SJCRH30 (cell line): ENCODE measurements at regions not wholly inside any gene's neighbourhood (a gene's known extent, or its start where the extent isn't known, plus 50 kb on each side); places are given as distances from the start of the nearest gene placed in this dataset.

Experiments
- DNase-seq, 2 experiments: peaks; one replicate each; pipeline ENCODE4 v3.0.0-alpha.2; 2015 to 2020
- H3K27ac ChIP-seq: fragments of 250-450 bp; sonication (Bioruptor Pico); 2 replicates; pipeline ENCODE4 v1.5.1; 2020; ENCODE audit warnings: mild to moderate bottlenecking, moderate library complexity
- H3K27me3 ChIP-seq: fragments of 250-450 bp; sonication (Bioruptor Pico); 2 replicates; pipeline ENCODE4 v1.5.1; 2020; ENCODE audit warnings: mild to moderate bottlenecking, moderate library complexity
- H3K36me3 ChIP-seq: fragments of 250-450 bp; sonication (Bioruptor Pico); 2 replicates; pipeline ENCODE4 v1.5.1; 2020; ENCODE audit warnings: mild to moderate bottlenecking, moderate library complexity
- H3K4me1 ChIP-seq: fragments of 250-450 bp; sonication (Bioruptor Pico); 2 replicates; pipeline ENCODE4 v1.5.1; 2020; ENCODE audit warnings: mild to moderate bottlenecking, moderate library complexity
- H3K4me3 ChIP-seq: fragments of 250-450 bp; sonication (Bioruptor Pico); 2 replicates; pipeline ENCODE4 v1.5.1; 2020; ENCODE audit warnings: mild to moderate bottlenecking, moderate library complexity
- H3K9me3 ChIP-seq: fragments of 250-450 bp; sonication (Bioruptor Pico); replicated peaks from 2 replicates; pipeline ENCODE4 v1.5.1; 2020; ENCODE audit warnings: mild to moderate bottlenecking, moderate library complexity

DNA sequence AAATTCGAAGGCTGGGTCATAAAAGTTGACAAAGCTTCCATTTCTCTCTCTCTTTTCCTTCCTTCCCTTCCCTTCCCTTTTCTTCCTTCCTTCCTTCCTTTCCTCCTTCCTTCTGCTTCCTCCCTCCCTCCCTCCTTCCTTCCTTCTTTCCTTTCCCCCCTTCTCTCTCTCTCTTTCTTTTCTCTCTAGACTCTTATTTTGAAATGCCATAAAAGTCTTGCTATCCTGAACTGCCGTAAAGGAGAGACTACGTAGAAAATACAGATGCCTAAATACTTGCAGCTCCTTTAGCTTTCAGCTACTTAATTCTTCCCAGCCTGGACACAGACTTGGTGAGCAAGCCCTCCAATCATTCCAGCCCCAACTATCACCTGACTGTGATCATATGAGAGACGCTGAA lies 1644.4 kb downstream of the FAM181B start:
- H3K4me3 ChIP-seq, result no peak overlapping the region
- no peak overlapping the region for H3K27ac ChIP-seq
- H3K4me1 ChIP-seq, result no peaks in the 10 kb centered on the region
- no peak for DNase-seq
- H3K36me3 ChIP-seq, result no peaks in the 10 kb centered on the region
- H3K27me3 ChIP-seq, result no peaks in the 10 kb centered on the region
- H3K9me3 ChIP-seq, result no peaks in the 10 kb centered on the region

DNA sequence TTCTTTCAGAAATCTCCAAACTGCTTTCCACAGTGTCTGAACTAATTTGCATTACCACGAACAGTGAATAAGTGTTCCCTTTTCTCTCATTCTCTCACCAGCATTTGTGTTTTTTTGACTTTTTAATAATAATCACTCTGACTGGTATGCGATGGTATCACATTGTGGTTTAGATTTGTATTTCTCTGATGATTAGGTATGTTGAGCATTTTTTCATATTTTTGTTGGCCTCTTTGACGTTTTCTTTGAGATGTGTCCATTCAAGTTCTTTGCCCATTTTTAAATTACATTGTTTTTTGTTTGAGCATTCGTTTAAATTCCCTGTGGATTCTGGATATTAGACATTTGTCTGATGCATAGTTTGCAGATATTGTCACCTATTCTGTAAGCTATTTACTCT lies 1639.6 kb upstream of the TENM4 start:
- Histone ChIP-seq H3K36me3 (no peaks in the 10 kb centered on the region), H3K27ac (no peak overlapping the region), H3K4me1 (no peaks in the 10 kb centered on the region), H3K27me3 (no peaks in the 10 kb centered on the region), H3K9me3 (no peaks in the 10 kb centered on the region), H3K4me3 (no peak overlapping the region)
- no peak for DNase-seq

DNA sequence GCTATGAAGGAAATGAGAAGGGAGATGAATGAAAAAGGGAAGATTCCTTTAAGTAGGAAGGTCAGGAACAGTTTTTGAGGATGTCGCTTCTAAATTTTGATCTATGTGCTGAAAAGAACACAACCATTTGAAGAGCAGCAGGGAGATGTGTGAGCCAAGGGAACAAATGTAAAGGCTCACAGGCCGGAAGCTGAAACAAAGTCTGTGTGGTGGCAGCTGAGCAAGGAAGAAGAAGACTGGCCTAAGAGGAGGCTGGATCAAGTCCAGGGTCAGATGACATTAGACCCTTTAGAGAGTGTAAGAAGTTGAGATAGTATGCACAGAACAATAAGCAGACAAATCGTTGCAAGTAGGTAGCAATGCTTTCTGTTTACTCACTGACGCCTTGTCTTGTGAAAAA lies 1631.4 kb upstream of the TENM4 start:
- Histone ChIP-seq H3K27me3 (no peaks in the 10 kb centered on the region), H3K4me1 (no peaks in the 10 kb centered on the region), H3K9me3 (no peaks in the 10 kb centered on the region), H3K27ac (no peak overlapping the region), H3K36me3 (no peaks in the 10 kb centered on the region), H3K4me3 (no peak overlapping the region)
- peak in 1 of 2 experiments; percentile 10 for DNase-seq

DNA sequence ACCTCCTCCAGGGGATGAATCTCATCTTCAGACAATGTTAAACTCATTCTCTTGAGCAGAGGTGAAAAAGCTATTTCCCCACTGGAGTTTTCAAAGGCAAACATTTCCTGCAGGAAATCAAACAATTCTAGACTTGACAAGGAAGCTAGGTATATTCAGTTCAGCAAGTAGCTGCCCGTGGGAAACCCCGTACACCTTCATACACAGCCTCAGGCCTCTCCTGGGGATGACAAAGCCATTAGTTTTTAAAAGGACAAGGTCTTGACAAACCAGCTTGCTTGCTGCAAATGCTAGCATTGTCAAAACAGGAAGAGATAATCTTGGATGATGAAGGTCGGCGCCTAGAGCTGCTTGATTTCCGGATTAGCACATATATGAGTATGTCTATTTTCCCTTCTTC lies 1630.8 kb upstream of the TENM4 start:
- Histone ChIP-seq H3K4me3 (no peak overlapping the region), H3K4me1 (no peaks in the 10 kb centered on the region), H3K9me3 (no peaks in the 10 kb centered on the region), H3K36me3 (no peaks in the 10 kb centered on the region), H3K27ac (no peak overlapping the region), H3K27me3 (no peaks in the 10 kb centered on the region)
- no peak for DNase-seq

DNA sequence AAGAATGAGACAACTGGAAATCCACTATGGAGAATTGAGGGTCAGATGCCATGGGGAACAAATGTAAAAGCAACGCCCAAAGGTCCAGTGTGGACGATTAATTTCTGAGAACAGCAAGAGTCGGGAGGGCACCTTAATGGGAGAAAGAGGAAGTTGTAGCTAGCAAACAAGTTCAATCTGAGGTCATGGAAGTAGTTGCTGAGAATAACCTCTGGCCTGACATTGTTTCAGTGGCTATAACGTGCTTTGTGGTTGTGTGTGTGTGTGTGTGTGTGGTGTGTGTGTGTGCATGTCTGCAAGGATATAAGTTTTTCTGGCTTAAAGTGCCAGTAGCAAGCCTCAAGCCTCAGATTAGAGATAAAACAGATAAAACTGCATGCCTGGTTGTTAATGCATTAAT lies 1630.1 kb upstream of the TENM4 start:
- Histone ChIP-seq H3K4me3 (no peak overlapping the region), H3K9me3 (no peaks in the 10 kb centered on the region), H3K4me1 (no peaks in the 10 kb centered on the region), H3K27ac (no peak overlapping the region), H3K27me3 (no peaks in the 10 kb centered on the region), H3K36me3 (no peaks in the 10 kb centered on the region)
- no peak for DNase-seq

DNA sequence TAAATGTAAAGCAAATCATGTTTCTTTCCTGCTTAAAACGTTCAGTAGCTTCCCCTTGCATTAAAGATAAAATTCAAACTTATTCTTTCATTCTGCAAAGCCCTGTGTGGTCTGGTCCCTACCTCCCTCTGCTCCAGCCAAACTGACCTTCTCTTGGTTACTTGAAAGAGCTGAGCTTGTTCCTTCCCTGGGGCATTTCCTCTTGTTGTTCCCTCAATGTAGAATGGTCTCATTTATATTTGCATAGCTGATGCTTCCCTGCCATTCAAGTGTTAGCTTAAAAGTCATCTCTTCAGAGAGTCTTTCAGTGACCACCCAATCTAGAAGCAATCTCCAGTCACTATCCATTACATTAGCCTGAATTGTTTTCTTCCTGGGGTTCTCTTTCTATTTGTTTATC lies 1618.5 kb upstream of the TENM4 start:
- Histone ChIP-seq H3K36me3 (no peaks in the 10 kb centered on the region), H3K9me3 (no peaks in the 10 kb centered on the region), H3K4me3 (no peak overlapping the region), H3K4me1 (no peaks in the 10 kb centered on the region), H3K27ac (no peak overlapping the region), H3K27me3 (no peaks in the 10 kb centered on the region)
- no peak for DNase-seq

DNA sequence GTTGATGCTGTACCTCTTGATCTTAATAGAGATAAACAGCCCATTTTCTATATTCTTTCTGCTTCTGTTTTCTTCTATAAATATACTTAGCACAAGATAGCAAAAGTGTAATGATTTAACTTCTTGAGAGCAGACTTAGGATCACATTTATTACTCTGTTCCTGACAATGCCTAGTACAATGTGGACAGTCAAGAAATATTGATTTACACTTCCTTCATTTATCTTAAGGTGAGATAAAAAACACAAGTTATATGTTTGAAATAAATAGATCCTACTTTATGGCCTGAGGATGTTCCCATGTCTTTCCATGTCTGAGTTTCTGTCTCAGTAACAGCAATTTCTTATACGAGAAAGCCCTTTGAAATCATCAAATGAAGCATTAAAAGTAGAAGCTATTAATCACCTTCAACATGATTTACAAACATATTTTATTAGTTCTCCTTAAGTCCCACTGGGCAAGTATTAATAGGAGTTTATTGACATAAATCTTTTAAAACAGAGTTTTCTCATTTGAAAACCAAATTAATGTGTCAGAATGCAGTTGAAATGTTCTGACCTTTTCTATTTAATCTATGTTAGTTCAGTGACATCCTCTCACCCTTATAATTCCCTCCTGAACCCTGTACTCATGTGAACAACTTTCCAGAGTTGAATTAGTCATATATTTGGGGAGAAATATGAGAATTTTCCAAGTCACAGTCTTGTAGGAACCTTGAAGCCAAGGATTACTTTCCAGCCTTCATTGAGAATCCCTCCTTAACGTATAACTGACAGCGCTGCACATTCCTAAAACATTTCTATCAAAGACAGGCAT lies 1611.7 kb upstream of the TENM4 start:
- no peak overlapping the region for H3K27ac ChIP-seq
- no peaks in the 10 kb centered on the region for H3K36me3 ChIP-seq
- no peaks in the 10 kb centered on the region for H3K4me1 ChIP-seq
- H3K9me3 ChIP-seq, result no peaks in the 10 kb centered on the region
- H3K4me3 ChIP-seq, result no peak overlapping the region
- H3K27me3 ChIP-seq, result no peaks in the 10 kb centered on the region
- no peak for DNase-seq

DNA sequence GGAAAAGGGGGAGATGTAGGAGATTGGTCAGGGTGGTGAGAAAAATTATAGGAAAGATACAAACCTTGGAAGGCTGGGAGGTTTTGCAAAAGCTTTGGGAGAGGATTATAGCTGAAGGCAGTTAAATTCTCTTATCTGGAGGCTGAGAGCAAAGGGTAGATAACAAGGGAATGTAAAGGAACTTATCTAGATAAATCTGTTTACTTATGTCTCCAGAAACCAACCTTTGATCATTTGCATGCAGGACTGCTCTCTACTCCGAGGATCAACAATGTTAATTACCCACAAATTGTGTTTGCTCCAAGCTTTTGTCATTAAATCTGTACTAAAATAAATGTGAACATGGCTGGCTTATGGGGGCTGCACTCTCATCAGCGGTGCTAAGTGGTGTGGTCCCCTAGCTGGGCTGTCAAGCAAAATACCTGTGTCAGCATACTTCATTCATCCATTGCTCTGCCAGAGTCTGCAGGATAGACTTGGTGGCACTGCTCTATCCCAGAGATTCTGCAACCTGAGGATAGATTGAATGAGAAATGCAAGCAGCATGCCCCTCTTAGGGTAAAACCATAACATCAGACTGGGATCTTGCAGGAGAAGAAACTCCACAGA lies 1599.2 kb upstream of the TENM4 start:
- Histone ChIP-seq H3K4me1 (peaks cover 14% of the 10 kb centered on the region), H3K27me3 (no peaks in the 10 kb centered on the region), H3K4me3 (no peak overlapping the region), H3K27ac (no peak overlapping the region), H3K9me3 (no peaks in the 10 kb centered on the region), H3K36me3 (no peaks in the 10 kb centered on the region)
- DNase-seq, result no peak

DNA sequence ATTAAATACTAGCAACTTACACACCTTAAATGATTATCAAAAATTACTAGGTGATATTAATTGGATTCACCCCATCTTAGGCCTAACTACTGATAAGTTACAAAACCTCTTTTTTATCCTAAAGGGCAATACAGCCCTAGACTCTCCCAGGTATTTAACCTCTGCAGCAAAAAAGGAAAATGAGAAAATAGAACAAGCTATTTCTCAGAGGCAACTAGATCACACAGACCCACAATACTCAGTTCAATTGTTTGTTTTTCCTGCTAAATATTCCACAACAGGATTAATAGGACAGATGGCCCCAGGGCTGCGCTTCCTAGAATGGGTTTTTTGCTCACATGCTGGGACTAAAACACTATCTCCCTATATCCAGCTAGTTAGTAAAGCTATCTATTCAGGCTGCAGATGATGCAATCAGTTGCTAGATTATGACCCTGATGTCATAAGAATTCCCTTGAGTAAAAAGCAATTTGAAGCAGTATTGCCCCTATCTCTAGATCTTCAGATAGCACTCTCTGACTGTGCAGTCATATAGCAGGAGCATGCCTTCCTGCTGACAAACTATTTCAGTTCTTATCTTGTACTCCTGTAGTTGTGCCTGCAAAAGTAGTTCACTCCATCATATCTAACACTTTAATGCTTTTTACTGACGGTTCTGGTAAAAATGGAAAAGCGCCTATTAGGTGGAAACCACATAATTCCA lies 1595.5 kb upstream of the TENM4 start:
- H3K27me3 ChIP-seq, result no peaks in the 10 kb centered on the region
- peak; percentile 14 to 54 for DNase-seq

DNA sequence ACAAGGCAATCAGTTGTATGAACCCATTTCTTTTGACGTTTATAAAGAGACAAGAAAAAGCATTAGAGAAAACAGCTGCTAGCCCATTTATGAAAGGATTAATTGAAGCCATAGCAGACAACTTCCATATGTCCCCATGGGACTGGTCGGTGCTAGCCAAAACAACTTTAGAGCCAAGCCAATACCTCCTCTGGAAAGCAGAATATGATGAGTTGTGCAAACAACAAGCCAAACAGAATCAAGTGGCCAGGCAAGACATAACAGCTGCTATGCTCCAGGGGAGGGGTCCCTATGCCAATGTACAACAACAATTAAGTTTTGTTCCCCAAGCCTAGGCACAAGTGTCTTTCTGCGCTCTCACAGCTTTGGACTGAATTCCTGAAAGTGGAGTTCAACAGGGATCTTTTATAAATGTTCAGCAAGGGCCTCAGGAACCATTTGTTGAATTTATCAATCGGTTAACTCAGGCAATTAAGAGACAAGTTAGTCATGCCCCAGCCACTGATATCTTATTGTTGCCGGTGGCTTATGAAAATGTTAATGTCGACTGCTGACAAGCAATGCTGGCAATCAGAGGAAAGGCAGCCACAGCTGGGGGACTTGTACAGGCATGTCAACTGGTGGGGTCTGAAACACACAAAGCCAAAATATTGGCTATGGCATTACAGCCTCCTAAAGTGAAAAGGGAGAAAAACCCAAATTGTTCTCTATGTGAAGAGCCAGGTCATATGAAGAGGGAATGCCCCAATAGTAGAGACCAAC lies 1593.1 kb upstream of the TENM4 start:
- H3K27me3 ChIP-seq, result no peaks in the 10 kb centered on the region
- no peaks in the 10 kb centered on the region for H3K36me3 ChIP-seq
- H3K27ac ChIP-seq, result peak overlapping the region; percentile 85
- H3K9me3 ChIP-seq, result no peaks in the 10 kb centered on the region
- peak; percentile 72 to 79 for DNase-seq
- peaks cover 31% of the 10 kb centered on the region for H3K4me1 ChIP-seq
- no peak overlapping the region for H3K4me3 ChIP-seq

More for the DNA sequence above, 1595.5 kb upstream of the TENM4 start:
- peaks cover 31% of the 10 kb centered on the region for H3K4me1 ChIP-seq
- no peak overlapping the region for H3K4me3 ChIP-seq
- no peaks in the 10 kb centered on the region for H3K9me3 ChIP-seq
- peak overlapping the region; percentile 90 for H3K27ac ChIP-seq
- H3K36me3 ChIP-seq, result no peaks in the 10 kb centered on the region

DNA sequence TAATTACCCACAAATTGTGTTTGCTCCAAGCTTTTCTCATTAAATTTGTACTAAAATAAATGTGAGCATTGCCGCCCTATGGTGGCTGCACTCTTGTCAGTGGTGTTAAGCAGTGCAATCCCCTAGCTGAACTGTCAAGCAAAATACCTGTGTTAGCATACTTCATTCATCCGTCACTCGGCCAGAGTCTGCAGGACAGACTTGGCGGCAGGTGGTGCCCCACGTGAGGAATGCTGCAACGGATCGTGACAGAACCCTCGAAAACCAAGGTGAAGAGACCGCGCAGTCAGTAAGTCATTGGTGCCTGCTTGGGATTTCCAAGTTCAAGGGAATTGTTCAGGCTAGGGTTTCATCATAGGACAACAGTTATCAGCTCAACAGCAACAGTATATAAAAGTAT lies 1592.1 kb upstream of the TENM4 start:
- DNase-seq, result no peak
- Histone ChIP-seq H3K27me3 (no peaks in the 10 kb centered on the region), H3K36me3 (no peaks in the 10 kb centered on the region), H3K4me1 (peaks cover 31% of the 10 kb centered on the region), H3K27ac (peak overlapping the region; percentile 85), H3K4me3 (no peak overlapping the region), H3K9me3 (no peaks in the 10 kb centered on the region)

DNA sequence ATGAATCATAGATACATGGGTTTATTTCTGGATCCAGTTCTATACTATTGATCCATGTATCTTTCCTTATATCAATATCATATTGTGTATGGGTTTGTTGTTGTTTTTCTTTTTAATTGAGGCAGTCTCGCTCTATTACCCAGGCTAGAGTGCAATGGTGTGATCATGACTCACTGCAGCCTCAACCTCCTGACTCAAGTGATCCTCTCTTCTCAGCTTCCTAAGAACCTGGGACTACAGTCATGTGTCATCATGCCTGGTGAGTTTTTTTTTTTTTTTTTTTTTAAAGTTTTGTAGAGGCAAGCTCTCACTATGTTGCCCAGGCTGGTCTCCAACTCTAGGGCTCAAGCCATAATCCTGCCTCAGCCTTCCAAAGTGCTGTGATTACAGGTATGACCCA lies 1589.4 kb upstream of the TENM4 start:
- H3K27me3 ChIP-seq, result no peaks in the 10 kb centered on the region
- peaks cover 17% of the 10 kb centered on the region; the same call in 1 of the 2 replicates for H3K4me1 ChIP-seq
- H3K9me3 ChIP-seq, result no peaks in the 10 kb centered on the region
- H3K36me3 ChIP-seq, result no peaks in the 10 kb centered on the region
- DNase-seq, result no peak
- H3K27ac ChIP-seq, result no peak overlapping the region
- H3K4me3 ChIP-seq, result no peak overlapping the region

DNA sequence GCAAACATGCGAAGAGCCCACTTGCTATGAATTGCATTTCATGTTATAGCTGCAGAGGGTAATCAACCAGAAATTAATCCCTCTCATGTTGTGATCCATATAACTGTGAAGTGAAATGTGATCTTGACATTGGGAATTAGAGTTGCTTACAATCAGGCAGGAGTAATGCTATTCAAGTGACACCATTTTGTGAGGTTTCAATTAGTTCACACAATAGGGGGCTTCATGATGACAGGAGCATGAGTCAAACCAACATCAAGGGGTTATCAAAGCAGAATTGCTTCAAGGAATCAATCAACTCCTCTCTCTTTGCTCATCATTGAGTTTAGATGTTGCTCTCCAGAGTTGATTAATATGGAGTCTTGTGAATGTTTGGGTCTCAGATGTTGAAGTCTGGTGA lies 1585.2 kb upstream of the TENM4 start:
- no peak overlapping the region for H3K27ac ChIP-seq
- no peaks in the 10 kb centered on the region for H3K27me3 ChIP-seq
- H3K4me3 ChIP-seq, result no peak overlapping the region
- no peak for DNase-seq
- H3K9me3 ChIP-seq, result no peaks in the 10 kb centered on the region
- no peaks in the 10 kb centered on the region for H3K4me1 ChIP-seq
- H3K36me3 ChIP-seq, result no peaks in the 10 kb centered on the region

DNA sequence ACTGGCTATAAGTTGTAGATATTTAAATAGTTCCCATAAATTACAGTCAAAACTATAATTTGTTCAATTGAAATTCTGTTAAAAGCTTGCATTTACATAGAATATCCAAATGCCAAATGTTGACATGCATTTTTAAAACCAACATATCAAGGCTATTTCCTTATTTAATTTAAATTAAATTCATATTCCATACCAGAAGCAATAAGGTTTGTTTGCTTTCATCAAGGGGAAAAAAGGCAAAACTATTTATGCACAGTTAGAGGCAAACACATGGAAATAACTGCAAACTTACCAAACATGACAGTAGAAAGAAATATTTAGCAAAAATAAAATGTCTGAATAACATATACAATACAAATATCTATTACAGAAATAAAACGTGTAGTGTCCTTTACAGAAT lies 1581.2 kb upstream of the TENM4 start:
- Histone ChIP-seq H3K4me1 (no peaks in the 10 kb centered on the region), H3K27me3 (no peaks in the 10 kb centered on the region), H3K9me3 (no peaks in the 10 kb centered on the region), H3K4me3 (no peak overlapping the region), H3K27ac (no peak overlapping the region), H3K36me3 (no peaks in the 10 kb centered on the region)
- DNase-seq, result no peak

DNA sequence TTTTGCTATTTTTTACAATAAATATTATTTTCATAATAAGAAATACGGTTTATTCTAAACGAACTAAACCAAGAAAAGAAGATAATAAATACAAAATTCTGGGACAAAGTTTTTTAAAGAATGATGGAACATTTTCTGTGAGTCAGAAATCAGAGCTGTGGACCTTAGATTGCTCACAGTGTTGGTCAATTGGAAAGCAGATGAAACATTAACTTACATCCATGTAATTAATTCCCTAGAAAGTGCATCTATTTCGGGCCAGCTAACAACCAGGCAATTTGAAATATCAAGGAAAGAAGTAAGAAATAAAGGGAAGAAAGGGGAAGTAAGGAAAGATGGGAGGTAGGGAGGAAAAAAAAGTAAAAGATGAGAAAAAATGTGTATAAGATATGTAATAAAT lies 1569.8 kb upstream of the TENM4 start:
- no peak overlapping the region for H3K27ac ChIP-seq
- no peaks in the 10 kb centered on the region for H3K36me3 ChIP-seq
- no peak for DNase-seq
- no peaks in the 10 kb centered on the region for H3K9me3 ChIP-seq
- H3K4me3 ChIP-seq, result no peak overlapping the region
- H3K4me1 ChIP-seq, result no peaks in the 10 kb centered on the region
- H3K27me3 ChIP-seq, result no peaks in the 10 kb centered on the region
